HS-27A (cell line): ENCODE measurements at regions not wholly inside any gene's neighbourhood (a gene's known extent, or its start where the extent isn't known, plus 50 kb on each side); places are given as distances from the start of the nearest gene placed in this dataset.

Experiments
- DNase-seq: peaks from one replicate; pipeline ENCODE4 v3.0.0-alpha.2; 2012; ENCODE audit warnings: low read depth, missing footprints

DNA sequence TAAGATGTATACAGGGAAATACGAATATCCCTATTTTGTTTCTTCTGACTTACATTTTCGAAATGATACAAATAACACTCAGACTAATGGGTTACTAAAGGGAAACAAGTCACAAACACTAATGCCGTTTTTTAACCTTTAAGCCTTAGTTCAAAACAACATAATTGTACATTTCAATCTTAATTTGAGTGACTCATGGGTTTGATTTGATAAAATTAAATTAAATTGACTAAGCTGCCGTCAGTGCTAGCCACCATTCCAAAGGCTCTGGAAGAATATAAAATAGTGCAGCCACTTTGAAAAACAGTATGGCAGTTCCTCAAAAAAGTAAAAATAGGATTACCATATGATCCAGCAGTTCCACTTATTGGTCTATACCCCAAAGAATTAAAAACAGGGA lies 133.8 kb upstream of the NT5C1B start:
- no peak for DNase-seq

DNA sequence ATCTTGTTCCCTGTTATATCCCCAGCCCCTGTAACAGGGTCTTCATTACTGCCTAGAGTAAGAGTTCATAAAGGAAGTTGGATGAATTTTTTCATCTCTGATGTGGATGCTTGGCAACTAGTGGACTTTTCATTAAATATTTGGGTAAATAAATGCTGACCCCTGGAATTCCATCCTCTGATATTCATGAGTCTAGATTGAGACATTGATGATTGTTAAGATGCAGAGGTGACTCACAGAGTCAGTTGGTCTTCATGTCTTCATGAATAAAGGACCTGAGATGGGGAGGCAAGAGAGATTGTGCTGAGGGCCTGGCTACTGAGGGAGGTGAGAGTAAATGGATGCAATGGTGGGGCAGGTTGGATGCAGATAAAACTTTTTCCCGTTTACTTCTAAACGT lies 132.7 kb upstream of the NT5C1B start:
- no peak for DNase-seq

DNA sequence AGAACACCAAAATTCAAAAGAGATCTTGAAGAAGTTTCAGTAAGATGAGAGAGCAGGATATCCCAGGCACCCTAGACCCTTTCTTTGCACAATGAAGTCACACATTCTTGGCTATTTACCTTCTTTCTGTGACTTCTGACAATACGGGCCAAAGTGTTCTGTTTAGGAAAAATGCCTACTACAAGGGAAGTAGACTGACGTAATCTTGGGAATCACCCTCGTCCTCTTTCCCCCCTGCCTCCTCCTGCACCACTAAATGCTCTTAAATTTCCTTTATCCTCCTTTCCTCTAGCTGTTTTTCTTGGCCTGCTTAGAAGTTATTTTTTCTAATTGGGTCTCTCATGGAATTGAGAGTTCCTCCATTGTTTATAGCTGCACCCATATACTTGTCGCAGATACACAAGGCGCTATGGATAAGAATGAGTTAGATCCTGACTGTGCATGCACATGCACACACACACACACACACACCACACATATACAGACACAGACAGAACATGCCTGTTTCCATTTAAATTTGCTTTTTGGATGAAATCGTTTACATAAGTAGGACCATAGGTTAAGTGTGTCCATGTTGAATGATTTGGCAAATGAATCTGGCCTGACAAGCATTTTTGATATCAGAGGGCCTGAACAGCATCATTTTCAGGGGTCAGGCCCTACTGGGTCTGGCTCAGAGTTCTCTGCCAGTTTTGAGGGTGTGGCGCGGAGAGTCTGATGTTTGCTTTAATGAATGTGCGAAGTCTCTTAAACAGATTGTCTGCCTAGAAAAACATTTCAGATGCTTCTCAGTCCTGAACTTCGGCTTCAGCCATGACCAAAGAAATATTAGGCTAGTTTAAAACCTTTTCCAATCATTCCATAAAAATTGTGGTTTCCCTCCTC lies 131.9 kb upstream of the NT5C1B start:
- DNase-seq = no peak

DNA sequence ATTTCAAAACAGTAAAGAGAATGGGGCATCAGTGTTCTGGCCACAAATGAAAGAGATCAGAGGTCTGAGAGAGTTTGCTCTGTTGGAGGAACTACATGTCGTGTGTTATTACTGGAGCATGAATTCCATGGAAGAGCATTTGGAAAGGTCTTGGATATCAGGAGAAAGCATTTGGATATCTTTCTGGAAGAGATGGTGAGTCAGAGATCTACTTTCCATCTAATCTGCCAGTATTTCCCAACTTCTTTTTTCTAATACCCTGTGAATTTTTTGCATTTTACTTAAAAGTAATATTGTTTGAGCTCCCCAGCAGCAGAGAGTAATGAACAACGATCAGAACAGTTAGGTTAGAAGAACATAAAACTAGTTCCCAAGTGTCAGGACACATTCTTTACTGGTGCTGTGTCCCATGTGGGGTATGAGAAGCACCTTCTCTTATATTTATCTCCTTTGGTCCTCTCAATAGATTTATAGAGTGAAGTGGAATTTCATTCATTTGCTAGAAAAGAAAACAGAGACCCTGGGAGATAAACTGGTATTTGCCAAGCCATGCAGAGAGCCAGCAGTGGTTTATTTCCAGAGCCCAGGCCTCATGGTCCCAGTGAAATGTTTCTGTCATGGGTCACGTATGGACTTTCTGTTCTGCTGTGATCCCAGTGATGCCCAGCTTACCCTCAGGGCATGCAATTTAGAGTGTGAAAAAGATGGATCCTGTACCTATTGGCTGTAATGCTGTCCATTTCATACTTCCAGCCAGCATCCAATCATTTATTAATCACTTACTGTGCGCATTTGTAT lies 130.8 kb upstream of the NT5C1B start:
- DNase-seq = peak; percentile 87

- DNase-seq = no peak
These were observed 118.9 kb upstream of the NT5C1B start for GRCh38 chr2:18708203-18708715.

- DNase-seq = no peak
These were observed 116.6 kb upstream of the NT5C1B start for GRCh38 chr2:18706001-18706400.

GRCh38 chr2:18704276-18704675 lies 114.9 kb upstream of the NT5C1B start:
- no peak for DNase-seq

DNA sequence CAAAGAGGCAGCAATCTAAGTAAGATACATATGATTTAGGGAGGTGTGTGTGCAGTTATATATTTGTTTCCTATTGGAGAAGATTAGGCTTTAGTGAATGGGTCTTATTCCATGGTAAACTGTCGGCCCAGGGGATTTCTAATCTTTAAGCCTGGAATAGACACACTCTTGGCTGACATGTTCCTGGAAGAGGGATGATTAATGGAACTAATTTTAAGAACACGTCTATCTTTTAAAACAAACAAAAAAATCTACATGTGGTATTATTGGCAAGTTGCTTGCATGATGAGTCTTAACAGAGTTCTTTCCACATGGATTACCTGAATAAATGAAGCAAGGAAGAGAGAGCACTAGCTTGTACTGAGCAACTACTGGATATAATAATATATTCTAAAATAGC lies 114.2 kb upstream of the NT5C1B start:
- no peak for DNase-seq

GRCh38 chr2:18701981-18702380 lies 112.6 kb upstream of the NT5C1B start:
- DNase-seq = no peak

DNA sequence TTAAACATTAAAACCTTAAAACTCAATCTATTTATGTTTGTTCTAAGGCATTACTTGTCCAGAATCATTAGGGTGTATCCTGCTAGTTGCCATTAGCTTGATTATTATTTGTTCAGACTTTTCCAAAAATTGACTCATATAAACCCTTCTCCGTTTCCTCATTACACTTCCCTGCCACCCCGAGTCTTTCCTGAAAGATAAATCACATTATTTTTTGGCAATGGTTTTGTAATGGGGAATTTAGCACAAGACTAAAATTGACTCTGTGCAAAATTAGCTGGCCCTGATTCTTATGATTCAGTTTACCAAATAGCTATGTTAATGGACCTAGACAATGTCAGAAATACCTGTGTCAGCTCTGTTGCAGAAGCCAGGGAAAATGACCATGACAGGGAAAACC lies 112.2 kb upstream of the NT5C1B start:
- DNase-seq = no peak

DNA sequence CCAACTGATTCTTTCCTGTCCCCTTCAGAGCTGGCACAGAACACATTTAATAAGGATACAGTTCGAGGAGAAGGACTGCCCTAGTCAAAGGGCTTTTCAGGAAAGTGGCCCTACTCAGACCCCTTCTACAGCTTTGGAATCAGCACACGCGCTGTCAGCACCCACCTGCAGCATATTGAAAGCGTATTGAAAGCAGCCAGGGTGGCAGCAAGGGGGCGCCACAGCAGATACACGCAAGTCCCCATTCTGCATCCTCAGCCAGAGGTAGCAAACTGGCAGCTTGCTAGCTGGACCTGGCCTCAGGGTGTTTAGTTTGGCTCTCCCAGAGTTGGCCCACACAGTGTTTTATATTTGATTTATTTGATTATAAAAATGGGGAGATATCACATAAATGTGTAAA lies 101.0 kb upstream of the NT5C1B start:
- DNase-seq = no peak

DNA sequence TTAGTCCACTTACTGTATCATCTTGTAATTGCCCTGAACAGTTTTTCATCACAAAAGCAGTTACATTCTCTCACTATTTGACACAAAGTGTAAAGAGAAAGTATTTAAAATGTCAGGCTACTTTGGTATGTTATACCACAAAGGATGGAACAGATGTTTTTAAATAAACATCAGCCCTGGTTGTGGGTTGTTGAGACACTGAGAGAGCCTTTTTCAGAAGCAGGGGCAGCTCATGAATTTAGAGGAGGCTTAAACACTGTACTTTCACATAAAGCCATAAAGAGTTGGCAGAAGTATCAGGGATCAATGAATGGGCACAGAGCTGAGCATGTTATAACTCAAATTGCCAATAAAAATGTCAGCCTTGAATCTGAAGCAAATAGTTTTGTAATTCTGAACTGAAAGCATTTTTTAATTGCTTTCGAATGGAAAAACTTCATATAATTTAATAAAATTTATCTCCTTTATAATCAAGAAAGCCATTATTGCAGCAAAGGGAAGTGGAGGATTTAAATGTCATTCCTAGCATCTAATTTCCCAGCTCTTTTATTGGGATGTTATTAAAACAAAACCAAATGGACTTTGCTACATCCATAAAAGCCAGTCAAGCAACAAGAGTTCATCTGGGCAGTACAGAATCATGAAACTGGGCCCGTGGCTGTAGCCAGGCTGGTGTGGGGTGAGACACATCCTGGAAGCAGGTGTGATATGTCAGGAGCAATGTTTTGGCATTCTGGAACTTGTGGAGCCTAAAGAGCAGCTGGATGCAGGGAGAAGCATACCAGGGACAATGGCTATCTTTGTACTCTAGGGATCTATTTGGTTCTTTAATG lies 95.1 kb upstream of the NT5C1B start:
- no peak for DNase-seq

- DNase-seq = no peak
These were observed 93.3 kb upstream of the NT5C1B start for GRCh38 chr2:18682681-18683080.

DNA sequence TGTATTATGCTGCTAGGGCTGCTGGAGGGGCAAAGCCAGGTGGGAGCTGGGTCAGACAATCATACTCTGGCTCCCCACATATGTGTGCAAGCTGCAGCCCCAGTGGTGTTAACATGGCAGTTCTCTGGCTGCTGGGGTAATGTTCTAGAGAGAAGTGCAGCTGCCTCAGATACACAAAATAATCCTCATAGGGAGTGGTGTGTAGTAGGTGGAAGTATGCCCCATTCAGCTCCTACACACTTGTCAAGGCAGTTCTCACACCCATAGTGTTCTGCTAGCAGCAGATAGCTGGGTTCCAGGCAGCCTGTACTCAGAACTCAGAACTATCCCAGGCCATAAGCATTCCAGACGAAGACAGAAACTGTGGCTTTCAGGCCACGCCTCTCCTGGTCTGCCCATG lies 87.9 kb upstream of the NT5C1B start:
- DNase-seq = no peak

GRCh38 chr2:18674309-18674708 lies 84.9 kb upstream of the NT5C1B start:
- DNase-seq = no peak

GRCh38 chr2:18671363-18671762 lies 82.0 kb upstream of the NT5C1B start:
- no peak for DNase-seq

DNA sequence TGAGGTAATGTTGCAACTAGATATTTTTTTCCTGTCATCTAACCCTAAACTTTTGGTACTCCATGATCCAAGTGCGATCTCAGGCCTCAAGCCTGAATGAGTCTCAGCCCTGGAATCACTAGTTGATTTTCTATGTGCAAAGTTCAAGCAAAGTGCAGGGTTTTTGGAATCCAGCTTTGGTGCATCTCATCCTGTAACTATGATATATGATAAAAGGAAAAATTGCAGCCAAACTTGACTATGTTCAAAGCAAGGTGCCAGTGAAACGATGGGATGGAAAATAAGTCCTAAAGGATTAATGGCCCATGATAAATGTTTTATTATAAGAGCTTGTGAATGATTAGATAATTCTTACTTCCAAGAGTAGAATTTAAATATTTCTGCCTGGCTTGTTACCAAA lies 78.9 kb upstream of the NT5C1B start:
- DNase-seq = no peak

DNA sequence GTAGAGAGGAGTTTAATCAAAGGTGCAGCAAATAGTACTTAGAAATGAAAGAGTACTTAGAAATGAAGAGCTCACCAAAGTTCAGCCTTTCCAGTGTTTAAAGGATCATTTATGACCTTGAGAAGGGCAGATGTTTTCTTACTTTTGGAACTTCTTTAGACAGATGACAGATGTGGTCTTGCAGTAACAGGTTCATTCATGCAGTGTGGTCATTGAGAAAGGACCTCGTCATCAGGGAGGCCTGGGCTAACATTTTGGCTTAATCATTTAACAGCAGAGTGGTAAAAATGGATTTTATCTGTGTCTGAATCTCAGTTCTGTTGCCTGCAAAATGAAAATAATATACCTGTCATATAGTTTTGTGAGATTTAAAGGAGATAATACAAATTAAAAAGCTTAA lies 75.1 kb upstream of the NT5C1B start:
- DNase-seq = no peak

GRCh38 chr2:18663861-18664260 lies 74.5 kb upstream of the NT5C1B start:
- no peak for DNase-seq

DNA sequence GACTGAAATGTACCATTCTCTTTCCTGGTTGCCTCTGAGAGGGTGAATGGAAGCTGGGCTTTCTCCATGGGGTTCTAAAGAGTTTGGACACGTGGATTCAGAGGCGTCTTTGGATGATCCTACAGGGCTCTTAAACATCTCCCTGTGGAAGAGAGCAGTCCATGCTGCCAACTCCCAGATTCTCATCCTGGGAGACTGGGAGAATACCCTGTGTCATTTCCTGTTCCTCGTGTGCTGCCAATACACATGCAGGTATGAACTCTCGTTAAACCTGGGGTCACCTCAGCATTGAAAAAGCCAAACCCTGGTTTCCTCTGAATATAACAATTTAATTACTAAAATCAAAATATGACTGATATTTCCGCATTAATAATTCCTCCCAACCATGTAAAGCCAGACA lies 73.3 kb upstream of the NT5C1B start:
- no peak for DNase-seq

GRCh38 chr2:18659915-18660314 lies 70.5 kb upstream of the NT5C1B start:
- DNase-seq = no peak

GRCh38 chr2:18656048-18656447 lies 66.7 kb upstream of the NT5C1B start:
- no peak for DNase-seq
